ENCODE measurements at regions not wholly inside any gene's neighbourhood (a gene's known extent, or its start where the extent isn't known, plus 50 kb on each side); places are given as distances from the start of the nearest gene placed in this dataset.

- ATAC-seq, result peak; percentile 43
- no peak overlapping the region for H3K27ac Mint-ChIP-seq
- H3K27me3 Mint-ChIP-seq, result no peaks in the 10 kb centered on the region
- no peak overlapping the region for H3K4me3 Mint-ChIP-seq
- no peaks in the 10 kb centered on the region for H3K9me3 Mint-ChIP-seq
- no peaks in the 10 kb centered on the region for H3K4me1 Mint-ChIP-seq
- H3K36me3 Mint-ChIP-seq, result no peaks in the 10 kb centered on the region
Measured at GRCh38 chr10:57706576-57707299, 561.0 kb downstream of the IPMK start.

- Mint-ChIP-seq H3K9me3 (no peaks in the 10 kb centered on the region), H3K36me3 (no peaks in the 10 kb centered on the region), H3K4me3 (no peak overlapping the region), H3K27ac (no peak overlapping the region), H3K4me1 (no peaks in the 10 kb centered on the region), H3K27me3 (no peaks in the 10 kb centered on the region)
- ATAC-seq, result no peak
Measured at GRCh38 chr10:57706016-57706415, 561.7 kb downstream of the IPMK start.

GRCh38 chr10:57699944-57700343 is 567.8 kb downstream of the IPMK start:
- ATAC-seq, result no peak
- no peaks in the 10 kb centered on the region for H3K9me3 Mint-ChIP-seq
- H3K4me3 Mint-ChIP-seq, result no peak overlapping the region
- no peaks in the 10 kb centered on the region for H3K4me1 Mint-ChIP-seq
- H3K27me3 Mint-ChIP-seq, result no peaks in the 10 kb centered on the region
- no peaks in the 10 kb centered on the region for H3K36me3 Mint-ChIP-seq
- H3K27ac Mint-ChIP-seq, result no peak overlapping the region

- H3K27ac Mint-ChIP-seq, result no peak overlapping the region
- H3K27me3 Mint-ChIP-seq, result no peaks in the 10 kb centered on the region
- no peaks in the 10 kb centered on the region for H3K36me3 Mint-ChIP-seq
- no peaks in the 10 kb centered on the region for H3K4me1 Mint-ChIP-seq
- no peak overlapping the region for H3K4me3 Mint-ChIP-seq
- no peak for ATAC-seq
- H3K9me3 Mint-ChIP-seq, result no peaks in the 10 kb centered on the region
Measured at GRCh38 chr10:57696641-57697040, 571.1 kb downstream of the IPMK start.

- H3K36me3 Mint-ChIP-seq, result no peaks in the 10 kb centered on the region
- no peaks in the 10 kb centered on the region for H3K9me3 Mint-ChIP-seq
- no peak overlapping the region for H3K4me3 Mint-ChIP-seq
Measured at GRCh38 chr10:57694956-57695608, 572.6 kb downstream of the IPMK start.

GRCh38 chr10:57692255-57692980 is 575.3 kb downstream of the IPMK start:
- ATAC-seq, result no peak
- Mint-ChIP-seq H3K27me3 (no peaks in the 10 kb centered on the region), H3K9me3 (no peaks in the 10 kb centered on the region), H3K27ac (no peak overlapping the region), H3K36me3 (no peaks in the 10 kb centered on the region), H3K4me3 (no peak overlapping the region), H3K4me1 (no peaks in the 10 kb centered on the region)

More at GRCh38 chr10:57694956-57695608, 572.6 kb downstream of the IPMK start:
- Mint-ChIP-seq H3K27ac (no peak overlapping the region), H3K27me3 (no peaks in the 10 kb centered on the region), H3K4me1 (no peaks in the 10 kb centered on the region)
- ATAC-seq, result no peak

- Mint-ChIP-seq H3K4me3 (no peak overlapping the region), H3K27me3 (no peaks in the 10 kb centered on the region), H3K4me1 (no peaks in the 10 kb centered on the region), H3K36me3 (no peaks in the 10 kb centered on the region), H3K27ac (no peak overlapping the region), H3K9me3 (no peaks in the 10 kb centered on the region)
- no peak for ATAC-seq
Measured at GRCh38 chr10:57689596-57690297, 577.9 kb downstream of the IPMK start.

GRCh38 chr10:57679916-57680315 is 587.8 kb downstream of the IPMK start:
- Mint-ChIP-seq H3K9me3 (peaks cover 4% of the 10 kb centered on the region), H3K36me3 (no peaks in the 10 kb centered on the region), H3K4me3 (no peak overlapping the region), H3K27ac (no peak overlapping the region), H3K27me3 (no peaks in the 10 kb centered on the region), H3K4me1 (no peaks in the 10 kb centered on the region)
- ATAC-seq, result no peak

- Mint-ChIP-seq H3K4me3 (no peak overlapping the region), H3K36me3 (no peaks in the 10 kb centered on the region), H3K27ac (no peak overlapping the region), H3K27me3 (no peaks in the 10 kb centered on the region), H3K9me3 (peaks cover 4% of the 10 kb centered on the region), H3K4me1 (no peaks in the 10 kb centered on the region)
- no peak for ATAC-seq
Measured at GRCh38 chr10:57675125-57675524, 592.6 kb downstream of the IPMK start.

- H3K27ac Mint-ChIP-seq, result no peak overlapping the region
- H3K4me1 Mint-ChIP-seq, result no peaks in the 10 kb centered on the region
- no peaks in the 10 kb centered on the region for H3K27me3 Mint-ChIP-seq
- H3K4me3 Mint-ChIP-seq, result no peak overlapping the region
- peaks cover 4% of the 10 kb centered on the region for H3K9me3 Mint-ChIP-seq
- H3K36me3 Mint-ChIP-seq, result no peaks in the 10 kb centered on the region
- ATAC-seq, result no peak
Measured at GRCh38 chr10:57673446-57673960, 594.2 kb downstream of the IPMK start.

GRCh38 chr10:57664815-57665214 is 602.9 kb downstream of the IPMK start:
- H3K36me3 Mint-ChIP-seq, result no peaks in the 10 kb centered on the region
- no peaks in the 10 kb centered on the region for H3K9me3 Mint-ChIP-seq
- no peaks in the 10 kb centered on the region for H3K27me3 Mint-ChIP-seq
- H3K4me3 Mint-ChIP-seq, result no peak overlapping the region
- H3K4me1 Mint-ChIP-seq, result no peaks in the 10 kb centered on the region
- H3K27ac Mint-ChIP-seq, result no peak overlapping the region
- no peak for ATAC-seq

- ATAC-seq, result no peak
- Mint-ChIP-seq H3K27ac (no peak overlapping the region), H3K4me1 (no peaks in the 10 kb centered on the region), H3K36me3 (no peaks in the 10 kb centered on the region), H3K4me3 (no peak overlapping the region), H3K27me3 (no peaks in the 10 kb centered on the region), H3K9me3 (no peaks in the 10 kb centered on the region)
Measured at GRCh38 chr10:57663401-57663800, 604.3 kb downstream of the IPMK start.

- ATAC-seq, result no peak
- Mint-ChIP-seq H3K27ac (no peak overlapping the region), H3K4me1 (no peaks in the 10 kb centered on the region), H3K4me3 (no peak overlapping the region), H3K36me3 (no peaks in the 10 kb centered on the region), H3K27me3 (no peaks in the 10 kb centered on the region), H3K9me3 (no peaks in the 10 kb centered on the region)
Measured at GRCh38 chr10:57661206-57661605, 606.5 kb downstream of the IPMK start.

- no peak overlapping the region for H3K27ac Mint-ChIP-seq
- H3K27me3 Mint-ChIP-seq, result no peaks in the 10 kb centered on the region
- H3K9me3 Mint-ChIP-seq, result no peaks in the 10 kb centered on the region
- peak; percentile 65 for ATAC-seq
- no peaks in the 10 kb centered on the region for H3K4me1 Mint-ChIP-seq
- H3K4me3 Mint-ChIP-seq, result no peak overlapping the region
- no peaks in the 10 kb centered on the region for H3K36me3 Mint-ChIP-seq
Measured at GRCh38 chr10:57657164-57657765, 610.4 kb downstream of the IPMK start.

- no peak for ATAC-seq
- no peak overlapping the region for H3K27ac Mint-ChIP-seq
Measured at GRCh38 chr10:57654856-57655255, 612.8 kb downstream of the IPMK start.

More at GRCh38 chr10:57654856-57655255, 612.8 kb downstream of the IPMK start:
- H3K36me3 Mint-ChIP-seq, result no peaks in the 10 kb centered on the region
- H3K9me3 Mint-ChIP-seq, result no peaks in the 10 kb centered on the region
- no peaks in the 10 kb centered on the region for H3K4me1 Mint-ChIP-seq
- H3K27me3 Mint-ChIP-seq, result no peaks in the 10 kb centered on the region
- no peak overlapping the region for H3K4me3 Mint-ChIP-seq

Measured in stimulated activated memory B cell treated with anti-CD40 and anti-IgM and Interleukin-4, amounts not matched to agents 10 μg/mL and 1 μg/mL and 100 μg/mL, for 72 hours (primary cell).